Immature natural killer cell (primary cell): ENCODE measurements at regions not wholly inside any gene's neighbourhood (a gene's known extent, or its start where the extent isn't known, plus 50 kb on each side); places are given as distances from the start of the nearest gene placed in this dataset.
"Not testable (repeated sequence)": the region's sequence is repeated elsewhere in the genome, so short reads cannot be mapped to it uniquely, and the experiment has no call there.

Experiments used
- DNase-seq, 3 donors: peaks; one replicate each; pipeline ENCODE4 v3.0.0; 2022; ENCODE audit warnings: mixed read lengths in 1 of 3
- H3K27ac Mint-ChIP-seq, 6 donors: one replicate each; pipeline ENCODE4 v1.8.0; 2020; ENCODE audit warnings: mixed read lengths in 6 of 6, mild to moderate bottlenecking in 5 of 6, inconsistent platforms in 4 of 6, moderate library complexity in 3 of 6
- H3K27me3 Mint-ChIP-seq, 3 donors: one replicate each; pipeline ENCODE4 v1.8.0; 2020 to 2021; ENCODE audit warnings: low read depth in 3 of 3, mild to moderate bottlenecking in 3 of 3, mixed read lengths in 3 of 3, moderate library complexity in 3 of 3, inconsistent platforms in 1 of 3
- H3K36me3 Mint-ChIP-seq, 3 donors: one replicate each; pipeline ENCODE4 v1.8.0; 2020; ENCODE audit warnings: mixed read lengths in 3 of 3, inconsistent platforms in 2 of 3, mild to moderate bottlenecking in 2 of 3
- H3K4me1 Mint-ChIP-seq, 2 donors: one replicate each; pipeline ENCODE4 v1.8.0; 2020; ENCODE audit warnings: inconsistent platforms in 2 of 2, mild to moderate bottlenecking in 2 of 2, mixed read lengths in 2 of 2, moderate library complexity in 1 of 2
- H3K4me3 Mint-ChIP-seq, 5 donors: one replicate each; pipeline ENCODE4 v1.8.0; 2020; ENCODE audit warnings: mild to moderate bottlenecking in 5 of 5, mixed read lengths in 5 of 5, inconsistent platforms in 3 of 5, moderate library complexity in 3 of 5
- H3K9me3 Mint-ChIP-seq, 6 donors: one replicate each; pipeline ENCODE4 v1.8.0; 2020; ENCODE audit warnings: mild to moderate bottlenecking in 6 of 6, mixed read lengths in 6 of 6, inconsistent platforms in 4 of 6, moderate library complexity in 3 of 6

DNA sequence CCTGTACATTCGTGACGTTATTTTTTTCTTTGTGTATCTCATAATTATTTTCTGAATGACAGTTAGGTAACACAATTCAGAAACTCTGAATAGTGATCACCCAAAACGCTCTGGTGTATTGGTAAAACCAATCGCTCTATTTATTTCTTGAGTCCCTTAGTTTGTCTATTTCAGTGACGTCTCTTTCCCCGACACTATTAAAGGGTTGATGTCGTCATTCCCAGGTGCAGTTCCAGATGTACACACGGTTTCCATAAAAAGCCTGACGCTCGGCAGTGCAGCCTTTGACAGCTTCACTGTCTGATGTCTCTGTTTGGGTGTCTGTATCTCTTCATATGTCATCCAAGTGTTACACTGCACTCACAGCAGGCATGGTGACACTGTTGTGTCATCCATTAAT is 701.4 kb downstream of the TMEM121 start:
- no peaks in the 10 kb centered on the region for H3K9me3 Mint-ChIP-seq
- peaks cover 11 to 15% of the 10 kb centered on the region in 2 donors for H3K4me1 Mint-ChIP-seq
- no peaks in the 10 kb centered on the region for H3K36me3 Mint-ChIP-seq
- no peak for DNase-seq
- peak overlapping the region in 1 of 6 donors; percentile 22 for H3K27ac Mint-ChIP-seq
- peaks cover 4 to 11% (median 5%) of the 10 kb centered on the region in 3 donors for H3K27me3 Mint-ChIP-seq
- no peak overlapping the region for H3K4me3 Mint-ChIP-seq

DNA sequence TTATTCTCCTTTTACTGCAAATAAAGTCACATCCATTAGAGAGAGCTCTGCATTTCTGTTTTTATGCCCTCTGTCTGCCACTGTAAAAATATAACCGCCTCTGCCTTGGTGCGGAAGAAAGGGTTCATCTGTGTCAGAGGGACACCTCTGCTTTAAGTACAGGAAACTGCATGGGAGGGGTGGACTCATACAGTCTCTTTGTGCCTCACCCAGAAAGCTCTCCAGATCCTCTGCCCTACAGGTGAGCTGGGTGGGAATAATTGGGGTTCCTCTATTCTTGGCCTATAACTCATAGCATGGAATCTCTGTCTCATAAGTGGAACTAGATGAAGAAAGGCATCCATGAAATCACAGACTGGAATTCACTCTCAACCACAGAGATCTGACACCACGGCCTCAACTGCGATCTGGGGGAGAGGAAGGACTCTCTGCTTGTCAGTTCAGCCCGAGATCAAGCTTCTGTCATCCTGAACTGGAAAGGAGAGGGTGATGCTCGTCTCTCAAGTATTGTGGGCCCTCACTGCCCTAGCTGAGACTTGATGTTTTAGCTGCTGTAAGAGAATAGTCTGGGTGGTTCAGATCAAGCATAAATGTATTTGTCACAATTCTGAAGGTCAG is 702.3 kb downstream of the TMEM121 start:
- H3K9me3 Mint-ChIP-seq: no peaks in the 10 kb centered on the region
- H3K4me3 Mint-ChIP-seq: no peak overlapping the region
- no peak for DNase-seq
- peaks cover 11 to 13% of the 10 kb centered on the region in 2 donors for H3K4me1 Mint-ChIP-seq
- peaks cover 4 to 11% (median 5%) of the 10 kb centered on the region in 3 donors for H3K27me3 Mint-ChIP-seq
- peak overlapping the region in 1 of 6 donors; percentile 53 for H3K27ac Mint-ChIP-seq
- H3K36me3 Mint-ChIP-seq: no peaks in the 10 kb centered on the region

DNA sequence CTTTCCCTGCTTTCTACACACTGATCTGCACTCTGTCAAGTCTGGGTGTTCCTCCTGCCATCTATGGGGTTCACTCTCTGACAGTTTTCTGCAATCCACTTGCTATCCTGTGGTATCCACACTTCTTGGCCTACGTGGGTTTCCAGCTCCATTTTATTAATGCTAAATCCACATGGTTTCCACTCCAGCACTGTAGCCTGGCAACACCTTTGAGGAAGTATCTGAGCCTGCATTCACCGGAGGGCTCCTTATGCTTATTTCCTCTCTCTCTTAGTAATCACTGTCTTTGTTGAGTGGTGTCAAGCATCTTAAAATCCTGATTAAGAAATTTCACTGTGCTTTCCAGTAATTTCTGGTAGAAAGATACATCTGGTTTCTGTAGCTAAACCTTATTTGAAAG is 703.7 kb downstream of the TMEM121 start:
- no peak overlapping the region for H3K4me3 Mint-ChIP-seq
- no peak overlapping the region for H3K27ac Mint-ChIP-seq
- DNase-seq: no peak
- no peaks in the 10 kb centered on the region for H3K36me3 Mint-ChIP-seq
- peaks cover 20 to 22% of the 10 kb centered on the region in 2 donors for H3K4me1 Mint-ChIP-seq
- H3K27me3 Mint-ChIP-seq: peaks cover 0 to 2% (median 2%) of the 10 kb centered on the region in 3 donors
- H3K9me3 Mint-ChIP-seq: peaks cover 0 to 1% (median 0%) of the 10 kb centered on the region in 6 donors

DNA sequence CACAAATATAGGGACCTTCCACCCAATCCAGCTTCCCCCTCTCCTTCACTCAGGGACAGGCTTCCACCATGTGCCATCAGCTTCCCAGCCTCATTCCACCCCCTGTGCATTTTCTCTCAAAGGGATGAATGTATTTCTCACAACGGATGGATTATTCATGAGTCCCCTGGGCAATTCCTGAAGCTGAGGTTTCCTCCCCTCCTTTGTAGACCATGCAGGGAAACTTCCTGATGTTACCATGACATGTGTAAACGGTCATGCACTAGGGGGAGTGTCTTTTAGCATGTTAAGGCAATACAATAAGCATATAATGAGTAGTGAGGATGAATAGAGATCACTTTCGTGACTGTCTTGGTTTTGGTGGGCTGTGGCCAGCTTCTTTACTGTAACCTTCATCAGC is 706.8 kb downstream of the TMEM121 start:
- H3K4me1 Mint-ChIP-seq: peaks cover 28 to 29% of the 10 kb centered on the region in 2 donors
- not testable (repeated sequence) for H3K27me3 Mint-ChIP-seq, H3K4me3 Mint-ChIP-seq, H3K27ac Mint-ChIP-seq, H3K36me3 Mint-ChIP-seq, DNase-seq, H3K9me3 Mint-ChIP-seq

DNA sequence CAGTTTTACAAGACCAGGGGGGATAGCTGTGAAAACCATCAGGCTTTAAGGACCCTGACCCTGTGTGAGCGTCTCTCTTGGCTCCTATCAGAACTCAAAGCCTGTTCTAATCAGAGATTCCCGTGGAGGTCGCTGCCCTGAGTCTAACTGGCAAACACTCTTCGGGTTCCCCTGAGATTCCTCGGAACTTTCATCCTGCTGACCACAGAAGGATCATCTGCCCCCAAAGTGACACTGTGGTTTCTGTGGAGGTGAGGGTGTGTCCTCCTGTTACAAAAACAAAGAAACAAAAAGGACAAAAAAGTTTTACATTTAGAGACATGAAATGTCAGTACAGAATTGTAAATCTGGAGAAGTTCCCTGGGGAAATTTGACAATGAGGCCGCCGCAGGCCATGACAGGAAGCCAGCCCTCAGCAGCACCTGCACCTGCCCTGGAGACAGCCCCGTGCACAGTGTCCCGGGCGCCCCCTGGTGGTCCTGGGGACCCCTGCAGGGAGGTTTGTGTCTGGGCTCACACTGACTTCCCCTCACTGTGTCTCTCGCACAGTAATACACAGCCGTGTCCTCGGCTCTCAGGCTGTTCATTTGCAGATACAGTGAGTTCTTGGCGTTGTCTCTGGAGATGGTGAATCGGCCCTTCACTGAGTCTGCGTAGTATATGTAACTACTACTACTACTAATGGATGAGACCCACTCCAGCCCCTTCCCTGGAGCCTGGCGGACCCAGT is 708.3 kb downstream of the TMEM121 start:
- Mint-ChIP-seq H3K4me1 (peaks cover 20 to 22% of the 10 kb centered on the region in 2 donors), H3K4me3 (peak overlapping the region; percentile 12 to 61 (median 52)), H3K27ac (peak overlapping the region in 1 of 6 donors; percentile 26)
- H3K9me3 Mint-ChIP-seq, H3K36me3 Mint-ChIP-seq, H3K27me3 Mint-ChIP-seq: not testable (repeated sequence)
- DNase-seq: peak; percentile 16 to 25 (median 21)

DNA sequence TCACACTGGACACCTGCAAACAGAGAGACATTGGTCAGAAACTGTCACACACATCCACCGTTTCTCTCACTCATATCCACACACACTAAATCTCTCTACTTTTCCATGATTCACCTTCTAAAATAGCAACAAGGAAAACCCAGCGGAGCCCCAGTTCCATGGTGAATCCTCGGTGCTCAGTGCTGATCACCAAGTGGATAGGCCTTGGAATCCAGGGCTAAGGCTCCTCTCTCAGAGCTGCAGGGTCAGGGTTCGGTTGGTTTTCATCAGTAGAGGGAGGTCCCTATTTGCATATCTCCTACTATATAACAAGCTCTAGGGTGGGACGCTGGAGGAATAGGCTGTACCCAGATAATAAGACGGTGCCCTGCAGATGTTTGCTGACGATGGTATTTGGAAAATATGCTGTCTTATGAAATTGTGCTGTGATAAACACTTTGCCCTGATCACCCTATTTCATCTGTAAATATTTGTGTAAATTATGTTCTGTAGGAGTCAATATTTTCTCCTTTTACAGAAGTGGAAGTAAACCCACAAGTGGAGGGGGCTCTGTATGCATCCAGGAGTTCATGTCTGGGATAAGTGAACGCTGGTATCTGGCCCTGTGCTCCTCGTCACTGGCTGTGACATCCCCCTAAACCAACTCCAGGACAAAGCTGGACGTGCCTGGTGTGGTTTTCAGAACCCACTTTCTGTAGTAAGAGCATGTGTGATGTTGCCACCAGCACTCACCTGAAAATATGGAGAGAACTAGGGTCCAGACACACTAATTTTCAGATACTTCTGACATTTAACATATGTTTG is 709.2 kb downstream of the TMEM121 start:
- Mint-ChIP-seq H3K36me3 (no peaks in the 10 kb centered on the region), H3K4me1 (peaks cover 20 to 22% of the 10 kb centered on the region in 2 donors), H3K4me3 (peak overlapping the region in 3 of 5 donors; percentile 6 to 49 (median 12))

DNA sequence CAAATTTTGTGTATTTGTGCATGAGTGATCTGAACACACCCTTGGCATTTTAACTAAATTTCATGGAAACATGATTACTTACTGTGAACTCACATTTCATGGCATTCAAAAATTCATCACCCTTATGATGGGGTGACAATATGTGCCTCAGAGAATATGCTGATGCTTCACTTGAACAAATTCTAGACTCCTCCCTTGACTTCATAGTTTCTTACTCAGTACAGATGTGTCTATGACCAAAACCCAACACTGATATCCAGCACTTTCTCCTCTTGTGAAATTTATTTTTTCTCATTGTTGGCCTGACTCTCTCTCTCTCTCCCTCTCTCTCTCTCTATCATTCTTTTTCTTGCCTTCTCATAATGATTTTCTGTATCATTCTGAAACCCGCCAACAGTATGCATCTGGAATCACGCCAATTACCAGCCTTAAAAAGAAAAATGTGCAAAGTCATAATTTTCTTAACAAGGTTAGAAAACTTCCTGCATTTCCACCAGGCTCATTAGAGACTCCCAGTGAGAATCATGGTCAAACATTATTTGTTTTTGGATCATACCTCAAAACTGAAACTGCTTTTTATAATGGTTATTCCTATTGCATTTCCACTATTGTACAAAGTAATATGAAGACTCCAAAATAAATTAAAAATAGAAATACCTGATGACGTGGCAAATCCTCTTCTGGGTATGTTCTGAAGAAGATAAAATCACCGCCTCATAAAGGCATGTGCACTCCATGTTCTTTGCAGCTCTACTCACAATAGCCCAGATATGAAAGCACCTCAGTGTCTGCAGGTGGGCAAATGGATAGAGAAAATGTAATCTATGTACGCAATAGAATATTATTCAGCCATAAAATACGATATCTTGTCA is 722.2 kb downstream of the TMEM121 start:
- Mint-ChIP-seq H3K36me3 (peaks cover 0 to 6% (median 0%) of the 10 kb centered on the region in 3 donors), H3K27ac (no peak overlapping the region), H3K9me3 (peaks cover 0 to 6% (median 0%) of the 10 kb centered on the region in 6 donors), H3K27me3 (peaks cover 2 to 13% (median 10%) of the 10 kb centered on the region in 3 donors), H3K4me1 (no peaks in the 10 kb centered on the region), H3K4me3 (no peak overlapping the region)
- no peak for DNase-seq

More for the DNA sequence above, 709.2 kb downstream of the TMEM121 start:
- Mint-ChIP-seq H3K9me3 (peaks cover 0 to 1% (median 0%) of the 10 kb centered on the region in 6 donors), H3K27ac (no peak overlapping the region), H3K27me3 (peaks cover 5 to 13% (median 7%) of the 10 kb centered on the region in 3 donors)
- DNase-seq: no peak

DNA sequence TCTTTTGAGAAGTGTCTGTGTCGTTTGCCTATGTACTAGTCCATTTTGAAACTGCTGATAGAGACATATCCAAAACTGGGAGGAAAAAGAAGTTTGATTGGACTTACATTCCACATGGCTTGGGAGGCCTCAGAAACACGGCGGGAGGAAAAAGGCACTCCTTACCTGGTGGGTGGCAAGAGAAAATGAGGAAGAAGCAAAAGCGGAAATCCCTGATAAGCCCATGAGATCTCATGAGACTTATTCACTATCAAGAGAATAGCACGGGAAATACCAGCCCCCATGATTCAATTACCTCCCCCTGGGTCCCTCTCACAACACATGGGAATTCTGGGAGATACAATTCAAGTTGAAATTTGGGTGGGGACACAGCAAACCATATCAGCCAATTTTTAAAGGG is 727.6 kb downstream of the TMEM121 start:
- not testable (repeated sequence) for H3K36me3 Mint-ChIP-seq, H3K9me3 Mint-ChIP-seq, H3K27ac Mint-ChIP-seq

DNA sequence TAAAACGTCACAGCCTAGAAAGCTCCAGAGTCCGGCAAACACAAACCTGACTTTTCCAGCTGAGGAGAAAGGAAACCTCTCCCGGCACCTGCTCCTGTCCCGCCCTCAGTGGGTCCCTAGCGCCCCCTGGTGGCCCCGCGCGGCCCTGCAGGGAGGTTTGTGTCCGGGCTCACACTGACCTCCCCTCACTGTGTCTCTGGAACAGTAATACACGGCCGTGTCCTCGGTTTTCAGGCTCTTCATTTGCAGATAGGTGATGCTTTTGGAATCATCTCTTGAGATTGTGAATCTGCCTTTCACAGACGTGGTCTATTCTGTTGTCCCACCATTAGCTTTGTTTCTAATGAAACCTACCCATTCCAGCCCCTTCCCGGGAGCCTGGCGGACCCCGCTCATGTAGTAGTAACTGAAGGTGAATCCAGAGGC is 731.2 kb downstream of the TMEM121 start:
- not testable (repeated sequence) for H3K4me1 Mint-ChIP-seq, H3K36me3 Mint-ChIP-seq, H3K27ac Mint-ChIP-seq, H3K4me3 Mint-ChIP-seq, H3K9me3 Mint-ChIP-seq
- peak; percentile 60 to 68 (median 63) for DNase-seq
- H3K27me3 Mint-ChIP-seq: peaks cover 0 to 16% (median 9%) of the 10 kb centered on the region in 3 donors

More for the DNA sequence above, 727.6 kb downstream of the TMEM121 start:
- not testable (repeated sequence) for DNase-seq, H3K4me3 Mint-ChIP-seq, H3K4me1 Mint-ChIP-seq
- peaks cover under 1 to 12% (median 11%) of the 10 kb centered on the region in 3 donors for H3K27me3 Mint-ChIP-seq

DNA sequence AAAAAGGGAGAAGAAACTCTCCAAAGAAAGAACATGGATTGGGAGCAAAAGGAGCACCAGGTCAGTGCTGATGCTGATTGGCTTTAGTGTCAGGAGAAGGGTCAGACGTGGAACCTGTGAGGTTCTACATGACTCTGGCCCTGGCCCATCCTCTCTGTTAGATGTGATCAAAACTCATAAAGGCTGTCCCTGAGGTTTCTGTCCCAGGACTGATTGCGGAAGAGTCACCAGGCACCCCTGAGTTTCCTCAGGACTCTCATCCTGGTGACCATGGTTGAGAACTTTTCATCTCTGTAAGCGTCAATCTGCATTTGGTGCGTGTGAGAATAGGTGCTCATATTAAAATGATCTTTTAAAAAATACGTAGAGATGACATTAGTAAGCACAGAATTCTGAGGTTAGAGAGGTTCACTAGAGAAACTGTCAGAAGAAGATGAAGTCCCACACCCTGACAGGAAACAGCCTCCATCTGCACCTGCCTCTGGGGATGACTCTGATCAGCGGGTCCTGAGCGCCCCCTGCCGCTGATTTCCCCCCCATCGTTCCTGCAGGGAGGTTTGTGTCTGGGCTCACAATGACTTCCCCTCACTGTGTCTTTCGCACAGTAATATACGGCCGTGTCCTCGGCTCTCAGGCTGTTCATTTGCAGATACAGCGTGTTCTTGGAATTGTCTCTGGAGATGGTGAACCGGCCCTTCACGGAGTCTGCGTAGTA is 741.8 kb downstream of the TMEM121 start:
- H3K27ac Mint-ChIP-seq: peak overlapping the region in 1 of 6 donors; percentile 12
- no peaks in the 10 kb centered on the region for H3K9me3 Mint-ChIP-seq
- H3K4me1 Mint-ChIP-seq: peaks cover 0 to 5% of the 10 kb centered on the region in 2 donors
- H3K4me3 Mint-ChIP-seq: no peak overlapping the region
- peak; percentile 32 to 62 (median 43) for DNase-seq
- no peaks in the 10 kb centered on the region for H3K36me3 Mint-ChIP-seq
- peaks cover 3 to 15% (median 6%) of the 10 kb centered on the region in 3 donors for H3K27me3 Mint-ChIP-seq

DNA sequence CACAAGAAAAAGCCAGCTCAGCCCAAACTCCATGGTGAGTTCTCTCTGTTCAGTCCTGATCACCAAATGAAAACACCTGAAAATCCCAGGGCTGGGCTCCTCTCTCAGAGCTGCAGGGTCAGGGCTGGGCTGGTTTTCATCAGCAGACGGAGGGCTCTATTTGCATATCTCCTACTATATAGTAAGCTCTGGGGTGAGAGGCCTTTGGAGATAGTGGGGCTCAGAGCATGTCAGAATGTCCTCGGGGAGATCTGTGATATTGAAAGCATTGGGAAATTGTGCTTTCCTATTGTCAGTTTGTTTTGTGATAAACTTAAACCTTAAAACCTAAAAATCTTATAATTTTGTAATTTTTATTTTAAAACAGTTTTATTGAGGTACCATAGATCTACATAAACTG is 742.6 kb downstream of the TMEM121 start:
- Mint-ChIP-seq H3K9me3 (no peaks in the 10 kb centered on the region), H3K36me3 (no peaks in the 10 kb centered on the region), H3K4me1 (peaks cover 0 to 5% of the 10 kb centered on the region in 2 donors), H3K27me3 (peaks cover 3 to 13% (median 4%) of the 10 kb centered on the region in 3 donors), H3K27ac (no peak overlapping the region), H3K4me3 (no peak overlapping the region)
- no peak for DNase-seq

DNA sequence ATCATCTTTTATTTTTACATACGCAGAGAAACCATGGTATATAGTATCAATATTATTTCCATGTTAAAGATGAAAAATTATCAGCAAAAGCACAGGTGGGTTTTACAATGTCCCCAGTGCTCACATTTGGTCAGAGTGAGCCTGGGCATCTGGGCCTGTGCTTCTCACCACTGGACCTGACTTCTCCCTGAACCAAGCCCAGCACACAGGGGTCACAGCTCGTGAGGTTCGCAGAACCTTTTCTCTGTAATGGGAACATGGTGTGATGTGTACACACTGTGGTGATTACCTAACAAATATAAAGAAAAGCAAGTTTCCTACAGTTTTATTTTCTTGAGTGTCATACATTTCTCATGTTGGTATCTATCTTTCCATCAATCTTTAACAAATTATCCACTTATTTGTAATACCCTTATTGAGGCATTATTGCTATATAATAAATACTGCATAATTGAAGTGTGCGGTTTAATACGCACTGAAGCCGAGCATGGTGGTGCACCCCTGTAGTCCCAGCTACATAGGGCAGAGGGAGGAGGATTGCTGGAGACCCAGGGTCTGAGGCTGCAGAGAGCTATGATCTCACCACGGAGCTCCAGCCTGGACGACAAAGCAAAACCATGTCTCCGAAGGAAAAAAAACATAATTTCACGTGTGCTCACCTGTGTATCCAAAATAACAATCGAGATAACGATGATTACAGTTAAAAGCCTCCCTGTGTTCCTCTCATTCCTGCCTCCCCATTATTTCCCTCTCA is 743.2 kb downstream of the TMEM121 start:
- Mint-ChIP-seq H3K9me3 (no peaks in the 10 kb centered on the region), H3K4me3 (no peak overlapping the region), H3K36me3 (no peaks in the 10 kb centered on the region), H3K27ac (no peak overlapping the region), H3K27me3 (peaks cover 3 to 13% (median 5%) of the 10 kb centered on the region in 3 donors), H3K4me1 (peaks cover 0 to 5% of the 10 kb centered on the region in 2 donors)
- no peak for DNase-seq
